HCT116 (cell line): ENCODE measurements at regions not wholly inside any gene's neighbourhood (a gene's known extent, or its start where the extent isn't known, plus 50 kb on each side); places are given as distances from the start of the nearest gene placed in this dataset.

ENCODE experiments used
- ATAC-seq: fragments of 200-7000 bp; cut with Tn5 transposase; 2 replicates; pipeline ENCODE4 v1.9.1; 2020; ENCODE audit warnings: mild to moderate bottlenecking, moderate library complexity
- BruUV-seq: library from RNA; stranded (reverse); fragments of 400-500 nt; replicated peaks from 2 replicates; lab custom pipeline; 2021; lab: Mats Ljungman, UMichigan
- CTCF ChIA-PET: fragments of 300-600 bp; sonication (Branson Sonifier 250); formaldehyde crosslinking; loops from one replicate; lab custom pipeline; 2021; ENCODE audit warnings: antibody characterized with exemption; lab: Charles Lee
- POLR2A ChIA-PET: fragments of 300-600, 350-600 bp; sonication (Branson Sonifier 250); formaldehyde crosslinking; loops from one replicate; lab custom pipeline; 2021; ENCODE audit warnings: antibody characterized with exemption; lab: Charles Lee
- RAD21 ChIA-PET, 2 experiments: fragments of 300-600 bp; sonication (Branson Sonifier 250); formaldehyde crosslinking; loops; one replicate each; lab custom pipeline; 2023; ENCODE audit warnings: low total read pairs in 2 of 2; ENCODE audit not compliant: uncharacterized antibody in 2 of 2, unreplicated experiment in 2 of 2, low non-redundant PET in 1 of 2; lab: Charles Lee
- DNase-seq: peaks from one replicate; pipeline ENCODE4 v3.0.0-alpha.2; 2010; ENCODE audit warnings: low read depth, low spot score
- H2AFZ ChIP-seq: fragments of 200-600 bp; shearing (Covaris generic), sonication (generic); 2 replicates; pipeline ENCODE4 v1.6.1; 2017; ENCODE audit warnings: low read depth, mixed run types, mixed read lengths, antibody characterized with exemption, low read length; ENCODE audit not compliant: poor library complexity, severe bottlenecking
- H3K27ac ChIP-seq: 2 replicates; pipeline ENCODE4 v1.5.1; 2012; ENCODE audit warnings: low read depth, low read length
- H3K27me3 ChIP-seq: fragments of 200-600 bp; sonication (generic); 2 replicates; pipeline ENCODE4 v1.6.1; 2016; ENCODE audit warnings: mixed run types, low read length, mixed read lengths; ENCODE audit not compliant: insufficient read depth
- H3K36me3 ChIP-seq, 2 experiments: fragments of 200-500 bp in 1 of 2; fragments of 200-600 bp in 1 of 2; sonication (Bioruptor generic) in 1 of 2; sonication (generic) in 1 of 2; 2 replicates each; pipeline versions ENCODE4 v1.5.1 to v1.6.1; 2014 to 2016; ENCODE audit warnings: low read length in 2 of 2, inconsistent platforms in 1 of 2, mixed read lengths in 1 of 2, mixed run types in 1 of 2; ENCODE audit not compliant: insufficient read depth in 2 of 2, control insufficient read depth in 1 of 2
- H3K4me1 ChIP-seq, 2 experiments: fragments of 200-600 bp in 1 of 2; sonication (generic) in 1 of 2; 2 replicates each; pipeline versions ENCODE4 v1.5.1 to v1.6.1; 2012 to 2017; ENCODE audit warnings: low read length in 2 of 2, inconsistent platforms in 1 of 2, mild to moderate bottlenecking in 1 of 2, mixed read lengths in 1 of 2, mixed run types in 1 of 2, moderate library complexity in 1 of 2; ENCODE audit not compliant: insufficient read depth in 2 of 2, control insufficient read depth in 1 of 2
- H3K4me2 ChIP-seq: fragments of 200-600 bp; sonication (generic); 2 replicates; pipeline ENCODE4 v1.6.1; 2017; ENCODE audit warnings: mixed run types, low read length, mixed read lengths
- H3K4me3 ChIP-seq, 2 experiments: fragments of 200-600 bp in 1 of 2; sonication (generic) in 1 of 2; replicated peaks in 1 of 2; 2 replicates each; pipeline ENCODE4 v1.5.1; 2011 to 2016; ENCODE audit warnings: low read length in 2 of 2, control low read depth in 1 of 2, low read depth in 1 of 2, mild to moderate bottlenecking in 1 of 2, mixed read lengths in 1 of 2, mixed run types in 1 of 2
- H3K79me2 ChIP-seq: fragments of 200-600 bp; sonication (generic); 2 replicates; pipeline ENCODE4 v1.6.1; 2017; ENCODE audit warnings: mild to moderate bottlenecking, mixed run types, low read length, moderate library complexity, mixed read lengths; ENCODE audit not compliant: insufficient read depth
- H3K9ac ChIP-seq: fragments of 200-600 bp; sonication (generic); 2 replicates; pipeline ENCODE4 v1.6.1; 2016; ENCODE audit warnings: low read length, mixed read lengths
- H3K9me2 ChIP-seq: fragments of 200-600 bp; sonication (generic), shearing (Covaris generic); 2 replicates; pipeline ENCODE4 v1.6.1; 2017; ENCODE audit warnings: mixed run types, mild to moderate bottlenecking, moderate library complexity; ENCODE audit not compliant: insufficient read depth
- H3K9me3 ChIP-seq, 2 experiments: fragments of 200-500 bp in 1 of 2; fragments of 200-600 bp in 1 of 2; sonication (Bioruptor generic) in 1 of 2; sonication (generic) in 1 of 2; 2 replicates each; pipeline ENCODE4 v1.6.1; 2014 to 2017; ENCODE audit warnings: low read length in 2 of 2, mixed read lengths in 2 of 2, inconsistent platforms in 1 of 2, low read depth in 1 of 2, mild to moderate bottlenecking in 1 of 2, mixed run types in 1 of 2, moderate library complexity in 1 of 2; ENCODE audit not compliant: control insufficient read depth in 1 of 2, insufficient read depth in 1 of 2
- H4K20me1 ChIP-seq: fragments of 200-600 bp; sonication (generic), shearing (Covaris generic); 2 replicates; pipeline ENCODE4 v1.6.1; 2017; ENCODE audit warnings: mixed run types, mild to moderate bottlenecking, moderate library complexity; ENCODE audit not compliant: insufficient read depth
- ATF3 ChIP-seq: IDR thresholded peaks from 2 replicates; pipeline ENCODE4 v1.6.1; 2012
- CBX3 ChIP-seq: IDR thresholded peaks from 2 replicates; pipeline ENCODE4 v1.6.1; 2012; ENCODE audit warnings: low read depth
- CTCF ChIP-seq, 3 experiments: fragments of 200-600 bp in 1 of 3; sonication (generic) in 1 of 3; IDR thresholded peaks in 2 of 3; conservative IDR thresholded peaks in 1 of 3; 2 replicates each; pipeline ENCODE4 v1.5.1; 2012 to 2017; ENCODE audit warnings: low read depth in 2 of 3, low read length in 2 of 3, antibody characterized with exemption in 1 of 3, borderline replicate concordance in 1 of 3, control low read depth in 1 of 3, mild to moderate bottlenecking in 1 of 3, mixed read lengths in 1 of 3, mixed run types in 1 of 3, moderate library complexity in 1 of 3; ENCODE audit not compliant: insufficient read depth in 1 of 3
- EGR1 ChIP-seq: IDR thresholded peaks from 2 replicates; pipeline ENCODE4 v1.6.1; 2012; ENCODE audit warnings: low read depth
- ELF1 ChIP-seq: IDR thresholded peaks from 2 replicates; pipeline ENCODE4 v1.6.1; 2012; ENCODE audit warnings: low read depth, borderline replicate concordance
- EZH2 ChIP-seq: fragments of 200-600 bp; sonication (generic); IDR thresholded peaks from 2 replicates; pipeline ENCODE4 v1.6.1; 2017; ENCODE audit warnings: antibody characterized with exemption, mixed run types
- FOSL1 ChIP-seq: IDR thresholded peaks from 2 replicates; pipeline ENCODE4 v1.6.1; 2012; ENCODE audit warnings: low read depth
- JUND ChIP-seq: IDR thresholded peaks from 2 replicates; pipeline ENCODE4 v1.6.1; 2012
- MAX ChIP-seq: IDR thresholded peaks from 2 replicates; pipeline ENCODE4 v1.6.1; 2012
- POLR2A ChIP-seq: IDR thresholded peaks from 2 replicates; pipeline ENCODE4 v1.7.0; 2011; ENCODE audit warnings: borderline replicate concordance; ENCODE audit not compliant: insufficient read depth, insufficient read length; ENCODE audit errors: extremely low read depth
- POLR2AphosphoS5 ChIP-seq: IDR thresholded peaks from 2 replicates; pipeline ENCODE4 v1.6.1; 2011; ENCODE audit warnings: mild to moderate bottlenecking, low read depth, low read length, moderate library complexity
- RAD21 ChIP-seq: IDR thresholded peaks from 2 replicates; pipeline ENCODE4 v1.6.1; 2012; ENCODE audit warnings: low read depth, mild to moderate bottlenecking
- SIN3A ChIP-seq: IDR thresholded peaks from 2 replicates; pipeline ENCODE4 v1.6.1; 2012; ENCODE audit warnings: low read depth
- SP1 ChIP-seq: IDR thresholded peaks from 2 replicates; pipeline ENCODE4 v1.6.1; 2012; ENCODE audit warnings: low read depth
- SRF ChIP-seq: IDR thresholded peaks from 2 replicates; pipeline ENCODE4 v1.6.1; 2012; ENCODE audit warnings: low read depth
- YY1 ChIP-seq: IDR thresholded peaks from 2 replicates; pipeline ENCODE4 v1.6.1; 2011; ENCODE audit warnings: low read length, low read depth, moderate library complexity, mild to moderate bottlenecking; ENCODE audit not compliant: insufficient replicate concordance; ENCODE audit errors: extremely low read depth
- ZNF274 ChIP-seq: fragments of 200-500 bp; sonication (Bioruptor generic); IDR thresholded peaks from 2 replicates; pipeline ENCODE4 v1.6.1; 2014; ENCODE audit warnings: mild to moderate bottlenecking, low read depth, low read length, inconsistent platforms
- intact Hi-C: fragments of 100-400 bp; cut with micrococcal nuclease; formaldehyde crosslinking; loops from 2 replicates; pipeline ENCODE4 v1.10.0; 2022

- BruUV-seq = no TSS peak
- H3K4me1 ChIP-seq = no peaks in the 10 kb centered on the region
- H2AFZ ChIP-seq = no peak overlapping the region
- H3K9me2 ChIP-seq = no peaks in the 10 kb centered on the region
- no peak overlapping the region for H3K9ac ChIP-seq
- no peaks in the 10 kb centered on the region for H3K27me3 ChIP-seq
- RAD21 ChIA-PET = no interaction called here
- H3K9me3 ChIP-seq = no peaks in the 10 kb centered on the region
- no peaks in the 10 kb centered on the region for H3K79me2 ChIP-seq
- CTCF ChIA-PET = no interaction called here
- intact Hi-C loops = no loop called here
- no peak overlapping the region for H3K4me3 ChIP-seq
- DNase-seq (no peak), ATAC-seq (no peak)
- no peaks in the 10 kb centered on the region for H4K20me1 ChIP-seq
- POLR2A ChIA-PET = no interaction called here
- no peaks in the 10 kb centered on the region for H3K36me3 ChIP-seq
- no peak overlapping the region for H3K27ac ChIP-seq
- H3K4me2 ChIP-seq = no peak overlapping the region
- TF ChIP-seq CTCF (IDR thresholded peaks at IDR 0.05 in 2 of 3, conservative IDR thresholded peaks at IDR 0.05 in 1 of 3; ENCODE audit: borderline replicate concordance in 1 of 3, insufficient read depth in 1 of 3, low read depth in 2 of 3, low read length in 2 of 3) = no peak
- no peak for TF ChIP-seq ZNF274
- no peak for TF ChIP-seq SRF
- no peak for TF ChIP-seq SIN3A
- no peak for TF ChIP-seq CBX3
- TF ChIP-seq EZH2 = no peak
- TF ChIP-seq ELF1 = no peak
- TF ChIP-seq YY1 = no peak
- no peak for TF ChIP-seq ATF3
- TF ChIP-seq FOSL1 = no peak
- no peak for TF ChIP-seq POLR2A
- TF ChIP-seq EGR1 = no peak
- no peak for TF ChIP-seq SP1
- TF ChIP-seq RAD21 = no peak
- no peak for TF ChIP-seq JUND
- TF ChIP-seq POLR2AphosphoS5 = no peak
- TF ChIP-seq MAX = no peak
These were observed 72.6 kb upstream of the AJAP1 start for GRCh38 chr1:4581807-4582206.
